HL-60 (cell line): ENCODE measurements at regions not wholly inside any gene's neighbourhood (a gene's known extent, or its start where the extent isn't known, plus 50 kb on each side); places are given as distances from the start of the nearest gene placed in this dataset.

Experiments used
- DNase-seq, 2 experiments: peaks; one replicate each; pipeline ENCODE4 v3.0.0-alpha.2; 2010 to 2020; ENCODE audit warnings: low read depth in 1 of 2, low spot score in 1 of 2
- H3K27ac ChIP-seq: fragments of 250-450 bp; sonication (Bioruptor Pico); replicated peaks from 2 replicates; pipeline ENCODE4 v1.5.1; 2020; ENCODE audit warnings: mild to moderate bottlenecking, moderate library complexity
- H3K27me3 ChIP-seq: fragments of 250-450 bp; sonication (Bioruptor Pico); 2 replicates; pipeline ENCODE4 v1.5.1; 2021; ENCODE audit warnings: mild to moderate bottlenecking, moderate library complexity; ENCODE audit not compliant: insufficient read depth, poor library complexity, severe bottlenecking
- H3K4me3 ChIP-seq: replicated peaks from 2 replicates; pipeline ENCODE4 v1.5.1; 2011; ENCODE audit warnings: mild to moderate bottlenecking, control low read depth, low read length; ENCODE audit not compliant: insufficient read depth
- GABPA ChIP-seq: IDR thresholded peaks from 2 replicates; pipeline ENCODE4 v1.6.1; 2012; ENCODE audit warnings: low read depth
- POLR2AphosphoS5 ChIP-seq: IDR thresholded peaks from 2 replicates; pipeline ENCODE4 v1.6.1; 2012; ENCODE audit warnings: low read depth
- SPI1 ChIP-seq: IDR thresholded peaks from 2 replicates; pipeline ENCODE4 v1.6.1; 2012; ENCODE audit warnings: low read depth, mild to moderate bottlenecking, borderline replicate concordance
- TF ChIP-seq, protein P1 (sequence below): IDR thresholded peaks from 2 replicates; pipeline ENCODE4 v1.6.1; 2012; ENCODE audit warnings: low read depth; ENCODE audit not compliant: insufficient replicate concordance
- TF ChIP-seq, protein P2 (sequence below): IDR thresholded peaks from one replicate; pipeline ENCODE4 v1.5.1; 2011; ENCODE audit warnings: low read length, control low read depth, inconsistent platforms; ENCODE audit not compliant: insufficient read depth

GRCh38 chr1:191970116-191970515 is 188.1 kb upstream of the RGS18 start:
- Histone ChIP-seq H3K4me3 (no peak overlapping the region), H3K27me3 (no peaks in the 10 kb centered on the region), H3K27ac (no peak overlapping the region)
- TF ChIP-seq, protein P1, sequence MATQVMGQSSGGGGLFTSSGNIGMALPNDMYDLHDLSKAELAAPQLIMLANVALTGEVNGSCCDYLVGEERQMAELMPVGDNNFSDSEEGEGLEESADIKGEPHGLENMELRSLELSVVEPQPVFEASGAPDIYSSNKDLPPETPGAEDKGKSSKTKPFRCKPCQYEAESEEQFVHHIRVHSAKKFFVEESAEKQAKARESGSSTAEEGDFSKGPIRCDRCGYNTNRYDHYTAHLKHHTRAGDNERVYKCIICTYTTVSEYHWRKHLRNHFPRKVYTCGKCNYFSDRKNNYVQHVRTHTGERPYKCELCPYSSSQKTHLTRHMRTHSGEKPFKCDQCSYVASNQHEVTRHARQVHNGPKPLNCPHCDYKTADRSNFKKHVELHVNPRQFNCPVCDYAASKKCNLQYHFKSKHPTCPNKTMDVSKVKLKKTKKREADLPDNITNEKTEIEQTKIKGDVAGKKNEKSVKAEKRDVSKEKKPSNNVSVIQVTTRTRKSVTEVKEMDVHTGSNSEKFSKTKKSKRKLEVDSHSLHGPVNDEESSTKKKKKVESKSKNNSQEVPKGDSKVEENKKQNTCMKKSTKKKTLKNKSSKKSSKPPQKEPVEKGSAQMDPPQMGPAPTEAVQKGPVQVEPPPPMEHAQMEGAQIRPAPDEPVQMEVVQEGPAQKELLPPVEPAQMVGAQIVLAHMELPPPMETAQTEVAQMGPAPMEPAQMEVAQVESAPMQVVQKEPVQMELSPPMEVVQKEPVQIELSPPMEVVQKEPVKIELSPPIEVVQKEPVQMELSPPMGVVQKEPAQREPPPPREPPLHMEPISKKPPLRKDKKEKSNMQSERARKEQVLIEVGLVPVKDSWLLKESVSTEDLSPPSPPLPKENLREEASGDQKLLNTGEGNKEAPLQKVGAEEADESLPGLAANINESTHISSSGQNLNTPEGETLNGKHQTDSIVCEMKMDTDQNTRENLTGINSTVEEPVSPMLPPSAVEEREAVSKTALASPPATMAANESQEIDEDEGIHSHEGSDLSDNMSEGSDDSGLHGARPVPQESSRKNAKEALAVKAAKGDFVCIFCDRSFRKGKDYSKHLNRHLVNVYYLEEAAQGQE: no peak
- TF ChIP-seq POLR2AphosphoS5: no peak
- TF ChIP-seq GABPA: no peak
- TF ChIP-seq, protein P2, sequence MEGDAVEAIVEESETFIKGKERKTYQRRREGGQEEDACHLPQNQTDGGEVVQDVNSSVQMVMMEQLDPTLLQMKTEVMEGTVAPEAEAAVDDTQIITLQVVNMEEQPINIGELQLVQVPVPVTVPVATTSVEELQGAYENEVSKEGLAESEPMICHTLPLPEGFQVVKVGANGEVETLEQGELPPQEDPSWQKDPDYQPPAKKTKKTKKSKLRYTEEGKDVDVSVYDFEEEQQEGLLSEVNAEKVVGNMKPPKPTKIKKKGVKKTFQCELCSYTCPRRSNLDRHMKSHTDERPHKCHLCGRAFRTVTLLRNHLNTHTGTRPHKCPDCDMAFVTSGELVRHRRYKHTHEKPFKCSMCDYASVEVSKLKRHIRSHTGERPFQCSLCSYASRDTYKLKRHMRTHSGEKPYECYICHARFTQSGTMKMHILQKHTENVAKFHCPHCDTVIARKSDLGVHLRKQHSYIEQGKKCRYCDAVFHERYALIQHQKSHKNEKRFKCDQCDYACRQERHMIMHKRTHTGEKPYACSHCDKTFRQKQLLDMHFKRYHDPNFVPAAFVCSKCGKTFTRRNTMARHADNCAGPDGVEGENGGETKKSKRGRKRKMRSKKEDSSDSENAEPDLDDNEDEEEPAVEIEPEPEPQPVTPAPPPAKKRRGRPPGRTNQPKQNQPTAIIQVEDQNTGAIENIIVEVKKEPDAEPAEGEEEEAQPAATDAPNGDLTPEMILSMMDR: no peak
- no peak for TF ChIP-seq SPI1
- no peak for DNase-seq

DNA sequence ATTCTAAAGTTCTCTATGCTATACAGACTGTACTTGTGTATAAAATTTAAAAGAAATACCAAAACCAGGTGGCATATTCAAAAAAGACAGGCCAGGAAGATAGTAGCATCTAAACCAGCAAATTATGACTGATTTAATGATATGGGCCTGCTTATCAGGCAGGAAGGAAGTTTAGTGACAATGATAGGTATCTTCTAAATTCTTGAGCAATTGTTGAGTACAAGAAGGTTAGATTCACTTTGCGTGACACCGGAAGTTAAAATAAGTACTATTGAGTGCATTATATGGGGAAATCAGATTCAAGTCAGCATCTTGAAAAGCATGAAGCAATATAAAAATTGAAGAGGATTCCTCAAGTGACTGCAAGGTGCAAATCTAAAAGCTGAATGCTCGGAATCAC is 186.8 kb upstream of the RGS18 start:
- Histone ChIP-seq H3K4me3 (no peak overlapping the region), H3K27me3 (no peaks in the 10 kb centered on the region), H3K27ac (no peak overlapping the region)
- no peak for DNase-seq
- TF ChIP-seq GABPA (no peak), POLR2AphosphoS5 (no peak), SPI1 (no peak)
- TF ChIP-seq, protein P1: no peak
- TF ChIP-seq, protein P2: no peak

- H3K27me3 ChIP-seq: no peaks in the 10 kb centered on the region
- TF ChIP-seq, protein P2: no peak
- TF ChIP-seq POLR2AphosphoS5: no peak
- TF ChIP-seq, protein P1: no peak
- TF ChIP-seq GABPA: no peak
- no peak for TF ChIP-seq SPI1
These were observed 184.3 kb upstream of the RGS18 start for GRCh38 chr1:191974004-191974403.

More at GRCh38 chr1:191974004-191974403, 184.3 kb upstream of the RGS18 start:
- DNase-seq: no peak
- Histone ChIP-seq H3K4me3 (no peak overlapping the region), H3K27ac (no peak overlapping the region)
